ENCODE measurements at regions not wholly inside any gene's neighbourhood (a gene's known extent, or its start where the extent isn't known, plus 50 kb on each side); places are given as distances from the start of the nearest gene placed in this dataset.

- Mint-ChIP-seq H3K27me3 (peaks cover 20% of the 10 kb centered on the region), H3K4me3 (no peak overlapping the region), H3K9me3 (ENCODE audit: insufficient read depth) (peaks cover 13% of the 10 kb centered on the region), H3K4me1 (peaks cover 2% of the 10 kb centered on the region), H3K27ac (no peak overlapping the region)
- no peak overlapping the region for H2AFZ ChIP-seq (ENCODE audit: insufficient read depth, low read depth, low read length, poor library complexity, severe bottlenecking)
- peaks cover 0 to 13% (median 5%) of the 10 kb centered on the region in 4 experiments for H3K27me3 ChIP-seq (replicated peaks in 1 of 4; ENCODE audit: control extremely low read depth in 1 of 4, control insufficient read depth in 3 of 4, insufficient read depth in 4 of 4, low read length in 3 of 4)
- no peak overlapping the region for H3K27ac ChIP-seq (ENCODE audit: low read length in 2 of 2)
- peaks cover 5 to 13% (median 10%) of the 10 kb centered on the region in 3 donors for H3K9me3 ChIP-seq (ENCODE audit: control extremely low read depth in 1 of 3, control insufficient read depth in 2 of 3, insufficient read depth in 1 of 3, low read length in 2 of 3)
- intact Hi-C loops (cut with micrococcal nuclease) = no loop called here
- H3K4me3 ChIP-seq (ENCODE audit: control extremely low read depth in 1 of 5, extremely low read depth in 1 of 5, insufficient read depth in 1 of 5, low read depth in 2 of 5, low read length in 4 of 5) = no peak overlapping the region
- H3K4me2 ChIP-seq (replicated peaks; ENCODE audit: low read depth, low read length, poor library complexity, severe bottlenecking) = no peak overlapping the region
- ATAC-seq (ENCODE audit: low read depth) = no peak
- H3K9ac ChIP-seq (ENCODE audit: low read length) = no peak overlapping the region
- WGBS (ENCODE audit: insufficient coverage) = 93% methylated on average over 3 of the region's 4 CpGs
- CTCF ChIA-PET = no interaction called here
- no peaks in the 10 kb centered on the region for H3K79me2 ChIP-seq (ENCODE audit: control insufficient read depth, insufficient read depth, low read length)
- POLR2A ChIA-PET = no interaction called here
- no peaks in the 10 kb centered on the region for H3K4me1 ChIP-seq (ENCODE audit: control insufficient read depth in 2 of 2, insufficient read depth in 2 of 2, low read length in 2 of 2)
- H3K36me3 ChIP-seq (replicated peaks in 1 of 2; ENCODE audit: control extremely low read depth in 1 of 2, control insufficient read depth in 1 of 2, extremely low read depth in 1 of 2, insufficient read depth in 2 of 2, low read length in 1 of 2) = no peaks in the 10 kb centered on the region
- H4K20me1 ChIP-seq (ENCODE audit: control insufficient read depth, insufficient read depth, low read length, poor library complexity, severe bottlenecking) = no peaks in the 10 kb centered on the region
- no peak for DNase-seq
- no peak for TF ChIP-seq CTCF (IDR thresholded peaks at IDR 0.05)
- TF ChIP-seq EZH2 (IDR thresholded peaks at IDR 0.05; ENCODE audit: borderline replicate concordance, insufficient read depth, low read depth, low read length, poor library complexity, severe bottlenecking) = no peak
These were observed 138.6 kb upstream of the VRK1 start for GRCh38 chr14:96658611-96659010.

- Histone ChIP-seq H3K79me2 (ENCODE audit: control insufficient read depth, insufficient read depth, low read length) (no peaks in the 10 kb centered on the region), H3K27me3 (replicated peaks in 1 of 4; ENCODE audit: control extremely low read depth in 1 of 4, control insufficient read depth in 3 of 4, insufficient read depth in 4 of 4, low read length in 3 of 4) (peaks cover 0 to 13% (median 5%) of the 10 kb centered on the region in 4 experiments), H3K9ac (ENCODE audit: low read length) (no peak overlapping the region), H3K4me1 (ENCODE audit: control insufficient read depth in 2 of 2, insufficient read depth in 2 of 2, low read length in 2 of 2) (no peaks in the 10 kb centered on the region), H3K27ac (ENCODE audit: low read length in 2 of 2) (no peak overlapping the region), H3K4me3 (ENCODE audit: control extremely low read depth in 1 of 5, extremely low read depth in 1 of 5, insufficient read depth in 1 of 5, low read depth in 2 of 5, low read length in 4 of 5) (no peak overlapping the region), H2AFZ (ENCODE audit: insufficient read depth, low read depth, low read length, poor library complexity, severe bottlenecking) (no peak overlapping the region), H3K4me2 (replicated peaks; ENCODE audit: low read depth, low read length, poor library complexity, severe bottlenecking) (no peak overlapping the region), H3K36me3 (replicated peaks in 1 of 2; ENCODE audit: control extremely low read depth in 1 of 2, control insufficient read depth in 1 of 2, extremely low read depth in 1 of 2, insufficient read depth in 2 of 2, low read length in 1 of 2) (no peaks in the 10 kb centered on the region), H3K9me3 (ENCODE audit: control extremely low read depth in 1 of 3, control insufficient read depth in 2 of 3, insufficient read depth in 1 of 3, low read length in 2 of 3) (peaks cover 5 to 13% (median 9%) of the 10 kb centered on the region in 3 donors), H4K20me1 (ENCODE audit: control insufficient read depth, insufficient read depth, low read length, poor library complexity, severe bottlenecking) (no peaks in the 10 kb centered on the region)
- POLR2A ChIA-PET = no interaction called here
- no peak overlapping the region for H3K27ac Mint-ChIP-seq
- WGBS (ENCODE audit: insufficient coverage) = no CpG with 5 or more reads among the region's 1 CpG
- no peak for TF ChIP-seq CTCF (IDR thresholded peaks at IDR 0.05)
- TF ChIP-seq EZH2 (IDR thresholded peaks at IDR 0.05; ENCODE audit: borderline replicate concordance, insufficient read depth, low read depth, low read length, poor library complexity, severe bottlenecking) = no peak
- CTCF ChIA-PET = interaction anchor here (1.3 kb wide), 1 partner anchor 10 kb away, joined by 3 read pairs; no protein-coding TSS in a partner anchor
- ATAC-seq (ENCODE audit: low read depth) (no peak), DNase-seq (no peak)
- no peak overlapping the region for H3K4me3 Mint-ChIP-seq
- peaks cover 13% of the 10 kb centered on the region for H3K9me3 Mint-ChIP-seq (ENCODE audit: insufficient read depth)
- peaks cover 20% of the 10 kb centered on the region for H3K27me3 Mint-ChIP-seq
- intact Hi-C loops (cut with micrococcal nuclease) = no loop called here
- H3K4me1 Mint-ChIP-seq = peaks cover 2% of the 10 kb centered on the region
These were observed 137.1 kb upstream of the VRK1 start for GRCh38 chr14:96660123-96660522.

Data from B cell (primary cell).